Activated CD8-positive, alpha-beta memory T cell treated with anti-CD3 and anti-CD28 coated beads, Interleukin-2, amount 50 U/mL, for 24 hours (primary cell): ENCODE measurements at regions not wholly inside any gene's neighbourhood (a gene's known extent, or its start where the extent isn't known, plus 50 kb on each side); places are given as distances from the start of the nearest gene placed in this dataset.
"Not testable (repeated sequence)": the region's sequence is repeated elsewhere in the genome, so short reads cannot be mapped to it uniquely, and the experiment has no call there.

Experiments used
- DNase-seq: peaks from one replicate; pipeline ENCODE4 v3.0.0-alpha.2; 2020; ENCODE audit errors: extremely low read depth

DNA sequence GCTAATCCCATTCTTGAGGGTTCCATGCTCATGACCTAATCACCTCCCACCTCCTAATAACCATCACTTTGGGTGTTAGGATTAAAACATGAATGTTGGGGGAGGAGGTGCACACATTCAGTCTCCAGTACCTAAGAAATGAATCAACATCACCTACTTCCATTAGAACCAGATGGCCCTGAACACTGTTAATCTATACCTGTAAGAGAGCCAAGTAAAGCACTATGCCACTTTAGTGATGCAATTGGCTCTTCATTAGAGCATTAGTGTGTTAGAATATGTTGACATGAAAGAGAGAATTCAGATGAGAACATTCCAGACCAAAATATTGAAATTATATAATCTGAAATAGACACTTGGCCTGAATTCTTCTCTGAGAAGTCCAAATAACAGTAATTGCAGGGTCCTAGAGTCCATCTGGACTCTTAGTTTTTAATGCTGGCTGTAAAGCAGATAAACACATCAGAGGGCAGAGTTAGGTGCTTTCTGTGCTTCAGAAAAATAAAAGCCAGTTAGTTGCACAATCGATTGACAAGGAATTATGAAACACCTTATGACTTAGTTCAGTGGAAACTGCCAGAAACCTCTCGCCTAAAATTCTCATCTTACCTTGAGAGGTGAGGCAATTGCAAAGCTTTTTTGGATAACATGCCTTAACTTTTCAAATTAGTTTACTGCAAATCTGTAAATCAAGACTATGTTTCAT is 923.7 kb downstream of the SLC4A3 start:
- DNase-seq: no peak

DNA sequence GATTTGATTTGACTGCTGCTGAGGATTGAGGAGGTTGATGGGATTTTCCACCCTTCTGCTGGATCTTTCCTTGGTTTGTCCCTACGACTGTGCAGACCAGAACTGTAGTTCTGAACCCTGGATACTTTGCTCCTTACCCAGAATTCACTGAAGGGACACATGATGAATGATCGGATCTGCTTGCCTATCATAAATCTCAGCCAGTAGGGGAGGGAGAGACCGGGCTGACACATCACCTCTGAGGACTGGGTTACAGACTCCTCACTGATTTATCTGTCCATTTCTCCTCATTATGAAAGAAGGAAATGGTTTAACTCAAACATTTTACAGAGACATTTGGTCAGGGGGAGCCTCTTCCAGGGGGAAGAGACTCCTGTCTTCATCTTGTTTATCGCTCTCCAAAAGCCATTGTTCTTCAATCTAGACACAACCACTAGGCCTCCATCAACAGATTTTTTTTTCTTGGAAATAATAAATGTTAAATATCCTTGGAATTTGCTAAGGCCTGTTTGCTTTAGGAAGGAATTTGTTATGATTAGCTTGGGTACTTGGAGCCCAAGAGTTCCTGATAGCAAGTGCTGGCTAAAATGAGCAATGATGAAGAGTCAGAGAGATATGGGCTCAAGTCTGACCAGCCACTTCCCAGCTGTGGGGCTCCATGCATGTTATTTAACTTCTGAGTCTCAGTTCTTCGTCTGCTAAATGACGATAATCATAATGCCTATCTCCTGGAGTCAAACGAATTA is 925.5 kb downstream of the SLC4A3 start:
- no peak for DNase-seq

DNA sequence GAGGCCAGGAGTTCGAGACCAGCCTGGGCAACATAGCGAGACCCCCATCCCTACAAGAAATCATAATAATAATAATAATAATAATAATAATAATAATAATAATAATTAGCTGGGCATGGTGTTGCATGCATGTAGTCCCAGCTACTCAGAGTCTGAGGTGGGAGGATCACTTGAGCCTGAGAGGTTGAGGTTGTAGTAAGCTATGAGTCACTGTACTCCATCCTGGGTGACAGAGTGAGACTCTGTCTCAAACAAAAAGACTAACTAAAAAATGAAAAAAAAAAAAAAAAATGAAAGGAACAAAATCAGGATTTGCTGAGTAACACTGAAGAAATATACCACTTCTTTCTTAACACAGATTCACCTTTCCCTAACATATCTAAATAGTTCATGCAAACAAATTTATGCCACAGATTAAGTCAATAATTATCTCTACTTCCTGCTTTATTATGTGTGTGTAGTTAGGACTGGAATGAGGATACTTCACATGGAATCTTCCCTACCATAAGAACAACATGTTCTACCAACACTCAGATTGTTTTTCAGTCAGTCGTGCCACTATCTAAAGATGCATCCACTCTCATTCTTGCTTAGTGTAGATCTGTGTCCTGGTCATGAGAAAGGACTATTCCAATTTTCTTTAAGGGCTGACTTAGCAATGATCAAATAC is 928.7 kb downstream of the SLC4A3 start:
- DNase-seq: no peak

DNA sequence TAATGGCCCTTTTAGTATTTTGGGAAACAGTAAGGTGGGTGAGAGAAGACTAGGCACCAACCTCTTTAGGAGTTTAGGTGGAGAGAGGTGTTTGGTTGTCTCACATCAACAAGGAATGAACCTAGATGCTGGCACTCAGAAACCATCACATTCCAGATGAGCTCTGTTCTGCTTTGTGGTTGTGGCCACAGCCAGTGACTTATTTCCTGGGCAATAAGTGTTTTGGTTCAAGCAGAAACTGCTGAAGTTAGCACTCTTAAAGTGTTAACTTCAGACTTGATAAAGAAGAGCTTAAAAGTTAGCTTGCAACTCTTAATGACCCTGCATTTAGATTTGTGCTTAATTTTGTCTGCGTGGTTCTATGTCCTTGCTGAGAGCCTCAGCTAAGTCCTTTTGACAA is 929.2 kb downstream of the SLC4A3 start:
- DNase-seq: no peak

DNA sequence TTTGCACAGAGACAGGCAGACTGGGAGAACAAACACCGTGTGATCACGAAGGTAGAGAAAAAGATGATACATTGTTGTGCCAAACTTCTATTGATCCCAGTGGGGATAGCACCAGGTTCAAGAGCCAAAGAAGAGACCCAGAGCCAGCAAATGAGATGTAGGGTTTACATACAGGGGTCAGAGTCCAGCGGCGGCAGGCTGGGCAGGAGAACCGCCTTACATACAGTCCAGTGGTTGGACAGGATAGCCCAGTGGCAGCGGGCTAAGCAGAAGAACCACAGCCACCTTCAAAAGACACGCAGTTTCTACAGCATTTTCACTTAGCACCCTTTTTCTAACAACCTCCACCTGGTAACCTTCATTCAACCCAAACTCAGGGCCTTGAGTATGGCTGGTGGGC is 932.8 kb downstream of the SLC4A3 start:
- DNase-seq: no peak

DNA sequence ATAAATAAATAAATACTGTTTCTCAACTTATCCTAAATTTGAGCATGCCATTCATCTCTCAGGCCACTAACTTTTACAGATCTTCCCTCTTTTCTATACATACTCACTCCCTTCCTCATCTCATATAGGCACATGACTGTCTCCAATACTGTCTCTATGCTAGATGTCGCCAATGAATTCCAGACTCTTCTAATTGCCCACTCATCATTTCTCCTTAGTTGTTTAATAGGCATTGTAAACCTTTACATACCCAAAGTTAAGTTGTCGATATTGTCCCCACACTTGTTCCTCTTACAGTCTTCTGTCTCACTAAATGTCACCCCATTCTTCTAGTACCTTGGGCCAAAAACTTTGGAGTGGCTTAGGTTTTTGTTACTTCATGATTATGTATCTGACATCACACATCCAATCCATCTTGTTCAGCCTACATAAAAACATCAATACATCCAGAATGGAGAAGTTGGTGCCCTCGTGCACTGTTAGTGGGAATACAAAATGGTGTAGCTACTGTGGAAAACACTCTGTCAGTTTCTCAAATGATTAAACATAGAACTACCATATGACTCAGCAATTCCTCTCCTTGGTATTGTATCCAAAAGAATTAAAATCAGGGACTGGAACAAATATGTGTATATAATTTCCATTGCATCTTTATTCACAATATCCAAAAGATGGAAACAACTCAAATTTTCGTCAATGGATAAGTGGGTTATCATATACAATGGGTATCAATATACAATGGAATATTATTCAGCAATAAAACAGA is 935.1 kb downstream of the SLC4A3 start:
- no peak for DNase-seq

DNA sequence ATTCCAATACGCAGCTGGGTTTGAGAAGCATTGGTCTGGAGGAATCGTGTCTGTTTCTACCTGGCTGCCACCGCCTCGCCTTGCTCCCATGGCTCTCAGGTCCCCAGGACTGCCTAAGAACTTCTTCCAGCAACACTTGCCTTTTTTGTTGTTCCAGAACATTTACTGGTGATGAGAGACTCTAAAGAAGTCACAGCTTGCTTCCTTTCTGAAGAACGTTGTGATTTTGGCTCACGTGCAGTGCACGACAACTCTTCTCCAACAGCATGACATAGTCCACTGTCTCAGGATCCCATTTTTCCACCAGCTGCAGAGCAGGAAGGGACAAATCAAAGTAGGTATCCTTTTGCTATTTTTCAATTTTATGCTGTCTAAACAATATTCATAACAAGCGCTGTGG is 940.9 kb downstream of the SLC4A3 start:
- DNase-seq: no peak

DNA sequence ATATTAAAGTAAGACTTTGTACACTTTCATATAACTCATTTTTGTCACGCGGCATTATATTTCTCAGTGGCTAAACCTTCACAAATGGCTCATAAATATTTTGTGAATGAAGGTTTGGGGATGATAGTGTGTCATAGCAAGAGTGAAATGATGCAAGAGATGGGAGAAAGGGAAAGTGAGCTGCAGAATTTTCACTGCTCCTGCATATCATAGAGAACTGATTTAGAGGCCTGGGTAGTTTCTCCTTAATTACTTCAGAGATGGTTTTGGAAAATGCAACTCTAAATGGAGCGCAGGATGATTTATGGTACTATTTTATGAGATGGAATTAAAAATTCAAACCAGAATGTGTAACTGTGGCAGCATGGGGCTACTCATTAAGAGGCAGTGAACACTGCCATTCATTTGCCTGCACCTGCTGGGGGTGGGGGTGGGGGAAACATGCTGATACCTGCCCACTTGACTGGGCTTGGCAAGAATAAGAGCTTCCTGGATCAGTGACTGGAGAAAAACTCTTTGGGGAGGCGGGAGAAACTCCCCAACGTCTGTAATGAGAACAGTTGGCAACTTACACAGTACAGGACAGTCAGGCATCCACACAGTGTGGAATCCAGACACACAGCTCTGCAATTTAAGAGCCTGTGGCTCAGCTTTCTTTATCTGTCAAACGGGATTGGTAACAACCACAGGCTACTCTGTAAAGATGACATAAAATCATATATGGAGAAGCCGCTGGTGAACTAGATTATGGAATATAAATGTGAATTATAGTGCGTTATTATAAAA is 941.9 kb downstream of the SLC4A3 start:
- no peak for DNase-seq

DNA sequence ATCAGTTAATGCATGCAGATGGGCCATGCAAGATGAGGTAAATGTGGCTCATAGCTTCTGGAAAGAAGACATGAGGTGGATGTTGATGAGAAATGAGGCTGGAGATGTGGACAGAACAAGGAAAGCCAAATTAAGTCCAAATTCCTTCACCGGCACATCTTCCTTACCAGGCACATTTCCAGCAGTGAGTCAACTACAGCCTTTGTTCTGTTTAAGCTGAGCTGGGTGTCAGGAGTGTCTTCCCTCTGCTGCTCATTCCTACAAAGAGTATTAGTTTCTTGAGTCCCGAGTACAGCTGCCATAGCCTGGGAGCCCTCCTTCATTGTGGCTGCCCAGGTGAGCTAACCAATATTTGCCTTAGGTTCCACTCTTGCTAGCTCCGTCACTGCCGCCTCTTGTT is 945.0 kb downstream of the SLC4A3 start:
- DNase-seq: no peak

DNA sequence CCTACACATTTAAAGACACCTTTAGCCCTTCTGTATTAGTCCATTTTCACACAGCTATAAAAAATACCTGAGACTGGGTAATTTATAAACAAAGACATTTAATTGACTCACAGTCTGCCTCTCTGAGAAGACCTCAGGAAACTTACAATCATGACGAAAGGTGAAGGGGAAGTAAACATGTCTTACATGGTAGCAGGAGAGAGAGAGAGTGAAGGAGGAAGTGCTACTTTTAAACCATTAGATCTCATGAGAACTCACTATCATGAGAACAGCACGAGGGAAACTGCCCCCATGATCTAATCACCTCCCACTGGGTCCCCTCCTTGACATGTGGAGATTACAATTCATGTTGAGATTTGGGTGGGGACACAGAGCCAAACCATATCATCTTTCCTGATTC is 946.6 kb downstream of the SLC4A3 start:
- no peak for DNase-seq

DNA sequence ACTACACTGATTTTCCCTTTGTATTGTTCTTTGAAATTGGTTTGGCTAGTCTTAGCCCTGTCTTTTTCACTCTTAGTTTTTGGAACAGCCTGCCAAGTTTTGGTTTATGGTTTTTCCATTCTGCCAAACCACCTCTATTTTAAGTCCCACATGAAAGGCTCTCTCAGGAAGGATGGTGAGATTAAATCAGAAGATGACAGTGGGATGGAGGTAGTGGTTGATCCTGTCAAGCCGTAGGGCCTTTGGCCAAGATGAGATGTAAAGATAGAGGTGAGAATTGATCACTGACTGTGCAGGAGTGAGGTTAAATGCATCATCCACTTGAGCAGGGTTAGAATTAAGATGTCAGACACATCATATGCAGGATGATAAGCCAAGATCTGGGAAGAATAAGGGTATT is 948.5 kb downstream of the SLC4A3 start:
- no peak for DNase-seq

DNA sequence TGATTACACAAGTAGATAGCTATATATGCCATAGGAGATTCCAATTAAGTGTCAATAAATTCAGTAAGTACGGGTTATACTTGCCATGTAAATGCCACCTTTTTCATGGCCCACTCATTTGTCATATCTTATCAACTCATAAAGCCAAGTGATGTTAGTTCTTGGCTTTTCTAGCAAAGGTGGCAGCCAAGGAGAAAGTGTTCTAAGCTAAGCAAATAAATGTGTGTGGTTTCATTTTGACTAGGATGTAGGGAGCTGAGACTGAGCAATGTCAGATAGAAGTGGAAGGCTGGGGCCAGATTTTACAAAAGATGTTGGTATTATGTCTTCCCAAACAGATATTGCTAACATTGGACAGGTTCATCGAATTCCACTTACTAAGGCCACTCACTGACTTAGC is 952.0 kb downstream of the SLC4A3 start:
- no peak for DNase-seq

DNA sequence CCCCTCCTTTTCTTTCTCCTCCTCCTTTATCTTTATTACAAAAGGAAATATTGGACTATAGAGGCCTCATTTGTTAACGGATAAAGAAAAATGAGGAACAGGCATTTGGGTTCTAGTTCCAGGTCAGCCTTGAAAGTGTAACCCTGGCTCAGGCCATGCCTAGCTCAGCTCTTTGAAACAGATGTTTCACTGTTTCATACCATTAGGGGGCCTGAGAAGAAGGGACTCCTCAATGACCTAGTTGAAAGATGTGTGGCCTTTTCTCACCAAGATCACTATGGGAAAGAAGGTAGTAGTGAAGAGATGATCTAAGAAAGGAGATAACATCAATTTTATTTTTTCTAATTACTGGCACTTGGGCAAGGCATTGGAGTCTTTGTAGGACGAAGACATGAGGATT is 952.7 kb downstream of the SLC4A3 start:
- DNase-seq: no peak

DNA sequence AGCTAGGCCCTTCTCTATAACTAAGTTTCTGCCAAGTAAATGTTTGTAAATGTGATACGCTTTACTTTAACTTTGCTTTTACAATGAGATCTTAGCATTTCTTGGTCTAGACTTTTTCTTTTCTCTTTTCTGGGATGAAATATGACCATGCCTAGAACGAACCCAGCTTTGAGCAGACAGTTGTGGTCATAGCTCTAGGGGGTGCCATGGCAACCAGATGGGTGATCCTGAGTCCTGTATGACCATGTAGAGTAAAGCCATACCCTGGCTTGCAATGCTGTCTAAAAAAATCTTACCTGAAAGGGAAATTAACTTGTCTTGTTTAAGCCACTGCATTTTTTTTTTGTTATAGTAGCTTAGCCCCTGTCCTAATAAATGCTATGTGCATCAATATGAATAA is 956.3 kb downstream of the SLC4A3 start:
- DNase-seq: no peak

DNA sequence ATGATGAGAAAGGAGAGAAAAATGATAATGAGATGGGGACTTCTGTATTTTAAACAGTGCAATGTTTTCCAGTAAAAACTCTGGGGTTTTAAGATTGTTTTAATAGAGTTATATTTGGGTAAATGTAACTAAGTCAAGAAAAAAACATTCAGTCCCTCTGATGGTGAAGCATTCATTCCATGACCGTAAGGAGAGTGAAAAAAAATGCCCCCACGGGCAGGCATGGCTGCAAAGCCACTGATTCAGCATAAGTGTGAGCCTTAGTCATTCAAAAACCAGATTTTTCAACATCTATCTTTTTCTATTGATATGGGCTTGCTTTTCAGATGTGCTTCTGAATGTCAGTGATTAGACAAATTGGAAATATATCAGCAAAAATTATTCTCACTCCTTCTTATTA is 957.8 kb downstream of the SLC4A3 start:
- no peak for DNase-seq

DNA sequence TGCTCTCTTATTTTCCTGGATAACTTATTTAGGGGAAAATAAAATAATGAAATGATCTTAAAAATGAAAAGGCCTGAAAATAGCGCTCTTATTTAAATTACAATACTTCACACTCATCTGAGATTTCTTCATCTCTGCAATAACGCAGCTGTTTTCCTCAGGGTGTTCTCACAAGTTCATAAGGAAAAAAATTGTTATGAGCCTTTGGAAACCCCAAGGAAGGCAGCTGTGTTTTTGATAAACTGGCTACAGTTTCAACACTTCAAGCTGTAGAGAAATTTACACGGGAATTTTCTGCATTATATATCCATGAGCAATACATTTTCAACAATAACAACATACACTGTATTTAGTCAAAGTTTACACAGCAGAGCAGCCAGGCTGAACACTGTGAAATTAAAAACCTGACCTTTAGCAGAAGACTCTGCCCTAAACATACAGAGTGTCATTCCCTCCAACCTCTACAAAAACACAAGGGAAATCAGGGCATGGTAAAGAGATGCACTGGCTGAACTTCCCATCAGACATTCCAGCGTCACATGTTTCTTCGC is 959.6 kb downstream of the SLC4A3 start:
- no peak for DNase-seq

DNA sequence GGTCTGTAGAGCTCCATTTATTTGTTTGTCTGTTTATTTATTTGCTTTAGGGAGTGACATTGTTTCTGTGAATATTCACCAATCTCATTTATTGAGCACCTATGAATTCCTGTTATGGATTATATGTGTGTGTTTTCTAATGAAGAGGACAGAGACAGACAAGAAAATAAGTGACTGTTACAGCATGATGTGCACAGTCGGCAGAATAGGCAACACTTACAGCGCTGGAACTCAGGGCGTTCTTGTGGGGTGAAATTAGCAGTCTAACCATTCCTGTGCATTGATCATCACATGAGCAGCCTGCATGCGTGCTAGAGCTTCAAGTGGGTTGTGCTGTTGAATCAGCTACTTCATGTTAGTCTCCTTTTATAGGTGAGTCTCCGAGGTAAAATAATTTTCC is 960.7 kb downstream of the SLC4A3 start:
- no peak for DNase-seq

DNA sequence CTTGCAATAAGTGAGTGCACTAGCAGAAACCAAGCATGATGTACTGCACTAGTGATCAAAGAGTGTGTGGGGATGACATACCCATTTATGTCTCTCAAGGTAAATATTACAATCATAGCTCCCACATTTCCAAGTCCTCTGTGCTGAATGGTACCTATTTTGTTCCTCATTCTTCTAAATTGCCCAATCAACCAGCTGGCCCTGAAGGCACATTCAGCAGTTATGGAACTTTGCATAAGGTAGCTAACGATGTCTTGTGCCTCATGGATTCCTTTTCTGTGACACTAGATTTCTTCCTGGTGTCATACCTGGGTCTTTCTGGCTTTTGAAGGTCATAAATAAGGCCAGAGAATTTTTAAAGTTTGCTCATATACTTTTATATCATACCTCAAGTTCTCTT is 963.0 kb downstream of the SLC4A3 start:
- no peak for DNase-seq

DNA sequence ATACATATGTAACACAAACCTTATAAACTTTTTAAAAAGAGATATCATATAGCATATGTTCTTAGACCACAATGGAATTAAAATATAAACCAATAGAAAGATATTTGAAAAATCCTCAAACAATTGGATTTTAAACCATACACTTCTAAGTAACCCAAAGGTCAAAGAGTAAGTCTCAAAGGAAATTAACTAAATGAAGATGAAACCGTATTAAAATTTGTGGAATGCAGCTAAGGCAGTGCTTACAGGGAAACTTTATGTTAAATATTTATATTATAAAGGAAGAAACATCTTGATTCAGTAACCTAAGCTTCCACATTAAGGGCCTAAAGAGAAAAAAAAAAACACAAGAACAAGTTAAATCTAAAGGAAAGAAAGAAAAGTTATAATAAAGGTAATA is 966.1 kb downstream of the SLC4A3 start:
- DNase-seq: no peak

DNA sequence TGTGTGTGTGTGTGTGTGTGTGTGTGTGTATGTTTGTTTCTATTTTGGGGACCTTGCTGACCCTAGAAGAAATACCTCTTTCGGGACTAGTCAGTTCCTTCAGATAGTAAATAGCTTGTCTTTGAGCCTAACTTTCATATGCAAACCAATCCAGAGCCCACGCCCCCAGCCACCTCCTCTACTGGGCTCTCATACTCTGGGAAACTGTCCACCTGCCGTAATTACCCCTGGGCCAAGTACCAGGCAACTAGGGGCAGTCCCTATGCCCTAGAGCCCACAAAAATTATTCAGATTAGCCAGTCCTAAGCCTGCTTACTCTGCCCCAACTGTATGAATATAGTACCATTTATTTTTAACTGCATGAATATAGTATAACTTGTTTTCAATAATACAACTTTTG is 970.4 kb downstream of the EPHA4 start:
- no peak for DNase-seq

DNA sequence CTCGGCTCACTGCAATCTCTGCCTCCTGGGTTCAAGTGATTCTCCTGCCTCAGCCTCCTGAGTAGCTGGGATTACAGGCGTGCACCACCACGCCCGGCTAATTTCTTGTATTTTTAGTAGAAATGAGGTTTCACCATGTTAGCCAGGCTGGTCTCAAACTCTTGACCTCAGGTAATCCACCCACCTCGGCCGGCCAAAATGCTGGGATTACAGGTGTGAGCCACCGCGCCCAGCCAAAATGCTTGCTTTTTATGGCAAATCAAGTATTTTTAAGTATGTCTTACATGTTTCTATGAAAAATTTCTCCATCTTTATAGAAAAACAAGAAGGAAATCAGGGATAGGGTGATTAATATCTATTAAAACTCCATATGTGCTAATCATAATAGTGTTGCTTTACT is 959.1 kb downstream of the EPHA4 start:
- not testable (repeated sequence) for DNase-seq
